HG03442 (cell line): ENCODE measurements at regions not wholly inside any gene's neighbourhood (a gene's known extent, or its start where the extent isn't known, plus 50 kb on each side); places are given as distances from the start of the nearest gene placed in this dataset.
"Not testable (repeated sequence)": the region's sequence is repeated elsewhere in the genome, so short reads cannot be mapped to it uniquely, and the experiment has no call there.

Source experiments
- ATAC-seq: cut with Tn5 transposase; IDR thresholded peaks from one replicate; pipeline ENCODE4 v1.9.1; 2021; ENCODE audit warnings: mild to moderate bottlenecking, moderate library complexity; ENCODE audit not compliant: unreplicated experiment

DNA sequence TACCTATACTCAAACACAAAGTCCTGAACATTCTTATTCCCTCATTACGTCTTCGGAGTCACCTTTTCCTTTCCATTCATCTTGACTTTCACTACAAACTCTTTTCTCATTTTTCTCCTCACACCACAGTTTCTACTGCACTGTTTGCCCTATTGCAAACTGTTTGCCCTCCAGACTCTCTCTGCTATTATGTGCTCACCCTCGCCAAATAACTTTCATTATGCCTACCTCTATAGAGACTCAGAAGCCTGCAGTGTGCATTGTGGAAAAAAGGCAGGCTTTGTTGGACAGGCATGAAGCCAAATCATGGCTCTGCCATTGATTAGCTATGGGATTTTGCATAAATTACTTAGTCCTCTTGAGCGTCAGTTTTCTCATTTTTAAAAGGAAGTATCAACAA is 246.6 kb upstream of the CCDC196 start:
- ATAC-seq, result no peak

DNA sequence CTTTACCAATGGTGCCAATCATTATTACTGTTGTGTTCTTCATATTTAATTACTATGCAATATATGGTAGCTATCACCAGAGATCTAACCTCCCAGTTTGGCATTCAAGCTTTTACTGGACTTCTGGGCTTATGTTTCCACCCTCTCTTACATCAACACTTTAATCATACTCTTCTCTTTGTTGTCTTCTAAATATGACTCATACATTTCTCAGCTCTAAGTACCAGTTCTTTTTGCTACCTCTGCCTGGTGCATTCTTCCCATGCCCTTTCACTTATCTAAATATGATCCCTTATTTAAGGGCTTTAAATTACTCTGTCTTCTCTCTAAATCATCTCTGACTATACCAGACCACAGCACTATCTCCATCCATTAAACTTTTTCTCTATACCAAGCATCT is 246.1 kb upstream of the CCDC196 start:
- no peak for ATAC-seq

DNA sequence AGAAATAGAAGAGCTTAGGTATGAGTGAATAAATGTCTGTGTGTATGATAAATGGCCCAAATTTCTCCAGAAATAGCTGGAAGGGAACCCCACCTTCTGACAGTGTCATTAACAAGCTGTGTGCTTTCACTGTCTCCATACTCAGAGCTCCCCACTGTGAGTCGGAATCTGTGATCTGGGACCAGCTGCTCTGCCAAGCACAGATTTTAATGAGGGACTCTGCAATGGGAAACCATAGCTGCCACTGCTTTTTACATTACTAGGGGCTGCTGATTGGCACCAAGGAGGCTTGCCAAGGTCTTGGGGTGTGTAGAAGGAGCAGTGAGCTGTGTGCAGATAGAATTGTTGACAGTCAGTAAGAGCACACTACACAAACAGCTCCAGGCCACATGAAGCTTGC is 244.2 kb upstream of the CCDC196 start:
- ATAC-seq, result no peak

GRCh38 chr14:66244834-66245233 is 241.3 kb upstream of the CCDC196 start:
- no peak for ATAC-seq

GRCh38 chr14:66247662-66248193 is 238.4 kb upstream of the CCDC196 start:
- ATAC-seq, result no peak

GRCh38 chr14:66248256-66248655 is 237.9 kb upstream of the CCDC196 start:
- ATAC-seq, result no peak

- ATAC-seq, result no peak
These were observed 236.6 kb upstream of the CCDC196 start for GRCh38 chr14:66249544-66249943.

- ATAC-seq, result no peak
These were observed 232.1 kb upstream of the CCDC196 start for GRCh38 chr14:66254038-66254437.

DNA sequence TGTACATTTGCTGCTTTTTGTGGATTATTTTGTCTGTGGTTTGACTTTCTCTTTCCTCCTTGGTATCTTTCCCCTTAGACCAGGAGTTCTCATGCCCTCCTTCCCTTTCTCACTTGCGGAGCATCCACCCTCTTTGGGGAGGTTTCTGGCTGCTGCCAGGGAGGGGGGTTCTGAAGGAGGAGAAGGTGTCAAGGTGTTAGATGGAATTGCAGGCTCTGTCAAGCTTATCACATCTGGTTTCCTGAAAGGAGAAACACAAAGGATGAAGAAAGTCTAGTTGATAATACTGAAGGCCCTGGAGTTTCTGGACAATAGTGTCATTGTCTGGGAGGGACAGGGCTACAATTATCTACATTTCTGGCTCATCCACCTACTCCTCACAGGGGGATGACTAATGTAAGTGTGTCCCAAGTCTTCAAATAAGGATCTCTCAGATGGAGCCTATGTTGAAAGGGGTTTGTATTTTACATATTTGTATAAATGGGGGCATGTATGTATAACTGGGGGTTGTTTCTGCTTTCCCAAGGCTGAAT is 217.3 kb upstream of the CCDC196 start:
- no peak for ATAC-seq

GRCh38 chr14:66272221-66272620 is 213.9 kb upstream of the CCDC196 start:
- ATAC-seq, result no peak

- no peak for ATAC-seq
These were observed 212.8 kb upstream of the CCDC196 start for GRCh38 chr14:66273261-66273832.

- ATAC-seq, result not testable (repeated sequence)
These were observed 207.8 kb upstream of the CCDC196 start for GRCh38 chr14:66278418-66278817.

DNA sequence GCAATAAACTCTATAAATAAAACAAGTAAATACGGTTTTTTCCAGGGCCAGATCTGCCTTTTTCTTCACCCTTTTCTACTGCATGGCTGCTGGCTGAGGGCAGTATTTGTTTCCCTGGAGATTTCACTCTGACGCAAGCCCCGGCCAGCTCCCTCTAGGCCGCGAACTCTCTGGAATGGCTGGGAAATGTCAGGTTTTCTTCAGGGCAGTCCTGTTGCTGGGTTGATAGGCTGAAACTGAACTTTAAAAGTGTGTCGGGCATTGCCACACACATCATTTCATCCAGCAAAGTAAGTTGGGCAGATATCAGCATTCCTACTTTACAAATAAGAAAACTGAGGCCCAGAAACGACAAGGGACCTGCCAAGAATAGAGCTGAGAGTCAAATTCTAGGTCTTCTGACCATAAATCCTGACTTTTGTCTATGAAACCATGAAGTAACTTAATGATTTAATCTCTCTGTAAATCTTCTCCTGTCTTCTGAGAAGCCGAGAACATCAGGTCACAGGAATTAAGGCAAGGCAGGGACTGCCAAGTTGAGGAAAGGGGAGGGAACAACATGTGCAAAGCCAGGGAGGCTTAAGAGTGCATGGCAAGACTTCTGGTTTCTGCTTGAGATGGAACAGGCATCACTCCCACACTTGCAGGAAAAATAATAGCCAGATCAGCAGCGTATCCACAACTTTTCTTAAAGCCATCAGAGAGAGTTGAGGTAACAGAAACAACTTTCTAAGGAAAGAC is 205.0 kb upstream of the CCDC196 start:
- ATAC-seq, result no peak

DNA sequence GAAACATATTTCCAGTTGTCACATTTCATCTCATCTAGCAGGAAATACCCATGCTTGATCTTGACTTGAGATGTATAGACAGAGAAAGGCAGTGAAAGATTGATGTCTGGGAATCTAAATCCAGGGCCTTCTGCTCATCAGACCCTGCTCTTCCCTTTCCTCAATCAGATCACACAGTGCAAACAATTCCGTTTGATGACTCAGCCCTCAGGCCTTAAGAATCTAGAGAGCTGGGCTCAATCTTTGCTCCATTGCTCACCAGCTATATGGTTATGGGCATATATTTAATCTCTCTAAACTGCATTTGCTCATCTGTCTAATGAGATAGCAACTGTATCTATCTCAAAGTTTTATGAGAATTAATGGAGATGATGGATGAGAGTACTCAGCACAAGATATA is 201.8 kb upstream of the CCDC196 start:
- ATAC-seq, result no peak

GRCh38 chr14:66288511-66288910 is 197.7 kb upstream of the CCDC196 start:
- no peak for ATAC-seq

GRCh38 chr14:66291756-66292155 is 194.4 kb upstream of the CCDC196 start:
- no peak for ATAC-seq

- no peak for ATAC-seq
These were observed 192.6 kb upstream of the CCDC196 start for GRCh38 chr14:66293533-66294105.

- ATAC-seq, result no peak
These were observed 190.8 kb upstream of the CCDC196 start for GRCh38 chr14:66295386-66295785.

- ATAC-seq, result no peak
These were observed 185.3 kb upstream of the CCDC196 start for GRCh38 chr14:66300886-66301285.

DNA sequence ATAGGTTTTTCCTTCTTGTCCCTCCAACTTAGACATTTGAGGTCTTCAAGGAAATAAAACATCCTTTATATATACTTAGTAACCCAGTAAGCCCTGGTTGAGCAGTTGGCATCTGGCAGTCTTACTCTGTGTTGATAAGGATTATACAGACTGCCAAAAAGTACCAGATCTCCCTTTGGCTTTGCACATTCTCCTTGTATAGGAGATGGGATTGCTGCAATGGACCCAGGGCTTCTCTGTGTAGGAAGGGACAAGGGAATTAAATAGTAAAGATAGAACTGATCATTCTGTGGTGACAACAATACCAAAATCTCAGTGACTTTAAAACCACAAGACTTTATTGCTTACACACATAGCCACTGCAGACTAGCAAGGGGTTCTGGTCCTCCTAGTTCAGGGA is 180.1 kb upstream of the CCDC196 start:
- ATAC-seq, result no peak

GRCh38 chr14:66311058-66311457 is 175.1 kb upstream of the CCDC196 start:
- ATAC-seq, result no peak

GRCh38 chr14:66311990-66312389 is 174.2 kb upstream of the CCDC196 start:
- ATAC-seq, result no peak
